ENCODE measurements at regions not wholly inside any gene's neighbourhood (a gene's known extent, or its start where the extent isn't known, plus 50 kb on each side); places are given as distances from the start of the nearest gene placed in this dataset.

GRCh38 chr4:7139167-7139982 is 53.0 kb upstream of the SORCS2 start:
- H3K36me3 ChIP-seq (ENCODE audit: insufficient read depth, low read length, poor library complexity, severe bottlenecking) = no peaks in the 10 kb centered on the region
- H3K27me3 ChIP-seq (replicated peaks; ENCODE audit: insufficient read depth, low read depth, low read length, poor library complexity) = no peaks in the 10 kb centered on the region
- ChIA-PET CTCF (no interaction called here), POLR2A (ENCODE audit: low non-redundant PET) (no interaction called here)
- no peak overlapping the region for H3K27ac ChIP-seq (ENCODE audit: low read depth, low read length, poor library complexity, severe bottlenecking)
- intact Hi-C loops (cut with micrococcal nuclease; ENCODE audit: unreplicated experiment) = no loop called here
- no peak overlapping the region for H3K4me3 ChIP-seq (ENCODE audit: low read depth, low read length, poor library complexity, severe bottlenecking)
- DNase-seq (ENCODE audit: low spot score) = no peak
- no peaks in the 10 kb centered on the region for H3K9me3 ChIP-seq (ENCODE audit: low read depth, low read length, poor library complexity, severe bottlenecking)
- no TSS peak for BruUV-seq (replicated peaks)
- H3K4me1 ChIP-seq (ENCODE audit: insufficient read depth, low read length, poor library complexity, severe bottlenecking) = no peaks in the 10 kb centered on the region
- TF ChIP-seq EZH2 (IDR thresholded peaks at IDR 0.05; ENCODE audit: borderline replicate concordance, low read depth, low read length, poor library complexity, severe bottlenecking) = no peak
- TF ChIP-seq, protein P1, sequence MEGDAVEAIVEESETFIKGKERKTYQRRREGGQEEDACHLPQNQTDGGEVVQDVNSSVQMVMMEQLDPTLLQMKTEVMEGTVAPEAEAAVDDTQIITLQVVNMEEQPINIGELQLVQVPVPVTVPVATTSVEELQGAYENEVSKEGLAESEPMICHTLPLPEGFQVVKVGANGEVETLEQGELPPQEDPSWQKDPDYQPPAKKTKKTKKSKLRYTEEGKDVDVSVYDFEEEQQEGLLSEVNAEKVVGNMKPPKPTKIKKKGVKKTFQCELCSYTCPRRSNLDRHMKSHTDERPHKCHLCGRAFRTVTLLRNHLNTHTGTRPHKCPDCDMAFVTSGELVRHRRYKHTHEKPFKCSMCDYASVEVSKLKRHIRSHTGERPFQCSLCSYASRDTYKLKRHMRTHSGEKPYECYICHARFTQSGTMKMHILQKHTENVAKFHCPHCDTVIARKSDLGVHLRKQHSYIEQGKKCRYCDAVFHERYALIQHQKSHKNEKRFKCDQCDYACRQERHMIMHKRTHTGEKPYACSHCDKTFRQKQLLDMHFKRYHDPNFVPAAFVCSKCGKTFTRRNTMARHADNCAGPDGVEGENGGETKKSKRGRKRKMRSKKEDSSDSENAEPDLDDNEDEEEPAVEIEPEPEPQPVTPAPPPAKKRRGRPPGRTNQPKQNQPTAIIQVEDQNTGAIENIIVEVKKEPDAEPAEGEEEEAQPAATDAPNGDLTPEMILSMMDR (conservative IDR thresholded peaks at IDR 0.05; ENCODE audit: low read depth, low read length) = no peak

DNA sequence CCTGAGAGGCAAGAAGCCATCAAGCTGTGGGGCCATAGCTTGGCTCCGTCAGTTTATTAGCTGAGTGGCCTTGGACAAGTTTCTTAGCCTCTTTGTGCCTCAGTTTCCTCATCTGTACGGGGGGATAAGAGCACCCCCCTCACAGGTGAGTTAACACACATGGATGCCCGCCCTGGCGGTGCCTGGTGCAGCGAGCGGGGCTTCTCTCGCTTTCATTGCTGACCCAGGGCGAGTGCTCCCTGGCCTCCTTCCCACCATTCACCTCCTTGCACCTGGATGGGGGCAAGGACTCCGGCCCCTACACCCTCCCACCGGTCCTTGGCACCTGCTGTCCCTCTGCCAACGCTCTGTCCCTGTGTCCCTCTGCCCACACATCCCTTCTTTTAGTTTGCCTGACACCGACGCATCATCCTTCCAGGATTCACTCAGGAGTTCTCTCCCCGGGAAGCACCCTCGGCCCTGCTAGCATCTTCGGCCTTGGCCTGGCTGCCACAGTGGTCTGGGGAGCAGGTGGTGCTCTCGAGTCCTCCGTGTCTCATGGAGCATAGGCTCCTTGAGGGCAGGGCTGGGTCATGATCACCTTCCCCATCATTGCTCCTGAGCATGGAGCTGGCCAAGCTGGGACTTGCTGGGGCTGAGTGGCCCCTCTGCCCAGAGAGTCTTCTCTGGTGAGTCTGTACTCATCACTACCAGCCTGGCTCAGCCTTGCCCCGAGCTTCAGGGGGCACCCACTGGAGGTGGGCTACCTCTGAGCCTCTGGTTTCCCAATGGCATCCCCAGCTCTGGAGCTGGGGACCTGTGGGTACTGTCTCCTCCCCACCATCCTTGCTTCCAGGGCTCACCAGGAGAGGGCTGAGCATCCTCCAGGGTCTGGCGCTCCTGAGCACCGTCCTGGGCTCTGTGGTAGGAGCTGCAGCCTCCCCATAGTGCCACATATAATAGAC is 53.8 kb upstream of the SORCS2 start:
- no peak overlapping the region for H3K27ac ChIP-seq (ENCODE audit: low read depth, low read length, poor library complexity, severe bottlenecking)
- ChIA-PET POLR2A (ENCODE audit: low non-redundant PET) (no interaction called here), CTCF (no interaction called here)
- H3K9me3 ChIP-seq (ENCODE audit: low read depth, low read length, poor library complexity, severe bottlenecking) = no peaks in the 10 kb centered on the region
- no peaks in the 10 kb centered on the region for H3K4me1 ChIP-seq (ENCODE audit: insufficient read depth, low read length, poor library complexity, severe bottlenecking)
- no peak for DNase-seq (ENCODE audit: low spot score)
- BruUV-seq (replicated peaks) = no TSS peak
- intact Hi-C loops (cut with micrococcal nuclease; ENCODE audit: unreplicated experiment) = no loop called here
- H3K4me3 ChIP-seq (ENCODE audit: low read depth, low read length, poor library complexity, severe bottlenecking) = no peak overlapping the region
- H3K27me3 ChIP-seq (replicated peaks; ENCODE audit: insufficient read depth, low read depth, low read length, poor library complexity) = no peaks in the 10 kb centered on the region
- H3K36me3 ChIP-seq (ENCODE audit: insufficient read depth, low read length, poor library complexity, severe bottlenecking) = no peaks in the 10 kb centered on the region
- no peak for TF ChIP-seq EZH2 (IDR thresholded peaks at IDR 0.05; ENCODE audit: borderline replicate concordance, low read depth, low read length, poor library complexity, severe bottlenecking)
- TF ChIP-seq, protein P1 (conservative IDR thresholded peaks at IDR 0.05; ENCODE audit: low read depth, low read length) = no peak

DNA sequence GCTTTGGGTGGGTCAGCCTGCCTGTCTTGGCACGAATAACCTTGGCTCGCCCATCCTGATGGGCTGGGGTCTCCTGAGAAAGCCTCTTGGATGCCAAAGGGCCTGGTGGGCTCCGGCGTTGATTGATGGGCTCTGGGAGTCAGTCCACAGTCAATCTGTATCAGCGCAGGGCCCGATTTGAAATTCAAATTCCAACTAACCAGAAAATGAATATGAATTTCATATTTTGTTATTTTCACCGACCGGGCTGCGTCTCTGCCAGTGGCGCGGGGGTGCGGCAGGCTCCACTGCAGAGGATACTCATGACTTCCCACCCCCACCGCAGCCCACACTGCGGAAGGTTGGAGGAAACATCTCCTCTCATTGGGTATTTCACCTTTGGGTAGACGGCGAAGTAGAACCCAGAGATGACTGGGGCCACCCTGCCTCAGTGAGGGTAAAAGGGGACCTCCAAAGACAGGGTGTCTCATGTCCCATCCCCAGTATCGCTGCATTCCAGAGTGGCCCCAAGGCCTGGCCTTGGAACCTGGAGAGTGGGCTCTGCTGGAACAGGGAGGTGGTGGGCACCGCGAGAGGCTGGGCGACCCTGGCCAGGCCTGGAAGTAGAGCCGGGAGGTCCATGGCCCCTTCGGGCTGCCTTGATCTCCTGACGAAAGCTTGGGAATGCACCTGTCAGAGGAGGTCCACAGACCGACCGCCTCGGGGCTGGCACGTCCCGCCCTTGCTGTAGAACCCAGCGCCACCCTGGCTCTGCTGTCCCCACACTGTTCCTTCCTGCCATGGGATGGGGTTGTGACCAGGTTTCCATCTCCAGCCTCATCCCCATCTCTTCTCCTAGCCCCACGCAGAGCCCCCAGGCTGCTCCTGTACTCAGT is 54.8 kb upstream of the SORCS2 start:
- no TSS peak for BruUV-seq (replicated peaks)
- Histone ChIP-seq H3K4me1 (ENCODE audit: insufficient read depth, low read length, poor library complexity, severe bottlenecking) (no peaks in the 10 kb centered on the region), H3K36me3 (ENCODE audit: insufficient read depth, low read length, poor library complexity, severe bottlenecking) (no peaks in the 10 kb centered on the region), H3K27me3 (replicated peaks; ENCODE audit: insufficient read depth, low read depth, low read length, poor library complexity) (no peaks in the 10 kb centered on the region), H3K9me3 (ENCODE audit: low read depth, low read length, poor library complexity, severe bottlenecking) (peaks cover 4% of the 10 kb centered on the region), H3K4me3 (ENCODE audit: low read depth, low read length, poor library complexity, severe bottlenecking) (no peak overlapping the region), H3K27ac (ENCODE audit: low read depth, low read length, poor library complexity, severe bottlenecking) (no peak overlapping the region)
- no peak for DNase-seq (ENCODE audit: low spot score)
- TF ChIP-seq EZH2 (IDR thresholded peaks at IDR 0.05; ENCODE audit: borderline replicate concordance, low read depth, low read length, poor library complexity, severe bottlenecking) = no peak
- TF ChIP-seq, protein P1 (conservative IDR thresholded peaks at IDR 0.05; ENCODE audit: low read depth, low read length) = no peak
- intact Hi-C loops (cut with micrococcal nuclease; ENCODE audit: unreplicated experiment) = no loop called here
- POLR2A ChIA-PET (ENCODE audit: low non-redundant PET) = no interaction called here
- CTCF ChIA-PET = no interaction called here

All from A673 (cell line).